CD4-positive, alpha-beta T cell treated with Interleukin-4 for 1 hour (primary cell): ENCODE measurements at regions not wholly inside any gene's neighbourhood (a gene's known extent, or its start where the extent isn't known, plus 50 kb on each side); places are given as distances from the start of the nearest gene placed in this dataset.
"Not testable (repeated sequence)": the region's sequence is repeated elsewhere in the genome, so short reads cannot be mapped to it uniquely, and the experiment has no call there.

Experiments
- DNase-seq, 2 donors: peaks; one replicate each; pipeline ENCODE4 v3.0.0-alpha.2; 2020 to 2022

- not testable (repeated sequence) for DNase-seq
Measured at GRCh38 chr20:17891131-17891530, 77.5 kb downstream of the SNX5 start.

GRCh38 chr20:17890330-17890729 lies 78.3 kb downstream of the SNX5 start:
- DNase-seq = no peak

- DNase-seq = no peak
Measured at GRCh38 chr20:17889226-17889625, 79.4 kb downstream of the SNX5 start.

- no peak for DNase-seq
Measured at GRCh38 chr20:17888044-17888443, 80.5 kb downstream of the SNX5 start.

- DNase-seq = no peak
Measured at GRCh38 chr20:17887331-17888030, 81.1 kb downstream of the SNX5 start.

- DNase-seq = no peak
Measured at GRCh38 chr20:17885544-17885943, 83.0 kb downstream of the SNX5 start.

GRCh38 chr20:17885076-17885475 lies 83.5 kb downstream of the SNX5 start:
- no peak for DNase-seq

GRCh38 chr20:17884307-17885003 lies 84.1 kb downstream of the SNX5 start:
- DNase-seq = no peak

GRCh38 chr20:17883592-17884306 lies 84.8 kb downstream of the SNX5 start:
- DNase-seq = no peak

- no peak for DNase-seq
Measured at GRCh38 chr20:17882834-17883591, 85.6 kb downstream of the SNX5 start.

GRCh38 chr20:17882065-17882833 lies 86.3 kb downstream of the SNX5 start:
- no peak for DNase-seq

- DNase-seq = no peak
Measured at GRCh38 chr20:17881741-17882064, 86.9 kb downstream of the SNX5 start.

GRCh38 chr20:17878912-17879602 lies 89.5 kb downstream of the SNX5 start:
- no peak for DNase-seq

- no peak for DNase-seq
Measured at GRCh38 chr20:17878069-17878911, 90.3 kb downstream of the SNX5 start.

- no peak for DNase-seq
Measured at GRCh38 chr20:17875981-17876385, 92.6 kb downstream of the SNX5 start.

- no peak for DNase-seq
Measured at GRCh38 chr20:17875106-17875980, 93.3 kb downstream of the SNX5 start.

GRCh38 chr20:17874271-17875105 lies 94.1 kb downstream of the SNX5 start:
- no peak for DNase-seq

- no peak for DNase-seq
Measured at GRCh38 chr20:17873410-17874270, 95.0 kb downstream of the SNX5 start.
